ENCODE measurements at regions not wholly inside any gene's neighbourhood (a gene's known extent, or its start where the extent isn't known, plus 50 kb on each side); places are given as distances from the start of the nearest gene placed in this dataset.
"Not testable (repeated sequence)": the region's sequence is repeated elsewhere in the genome, so short reads cannot be mapped to it uniquely, and the experiment has no call there.

DNA sequence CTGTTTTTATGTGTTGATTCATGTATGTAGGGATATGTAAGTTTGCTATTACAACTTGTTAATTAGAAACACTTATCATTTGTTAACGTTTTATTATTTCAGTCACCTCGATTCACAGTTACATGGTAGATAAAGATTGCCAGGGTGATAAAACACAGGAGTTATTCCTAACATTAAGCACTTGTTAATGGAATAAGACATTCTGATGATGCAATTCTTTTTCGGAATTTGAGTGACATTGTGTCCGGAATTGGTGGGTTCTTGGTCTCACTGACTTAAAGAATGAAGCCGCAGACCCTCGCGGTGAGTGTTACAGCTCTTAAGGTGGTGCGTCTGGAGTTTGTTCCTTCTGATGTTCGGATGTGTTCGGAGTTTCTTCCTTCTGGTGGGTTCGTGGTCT is 624.0 kb upstream of the CITED2 start:
- DNase-seq, result not testable (repeated sequence)

DNA sequence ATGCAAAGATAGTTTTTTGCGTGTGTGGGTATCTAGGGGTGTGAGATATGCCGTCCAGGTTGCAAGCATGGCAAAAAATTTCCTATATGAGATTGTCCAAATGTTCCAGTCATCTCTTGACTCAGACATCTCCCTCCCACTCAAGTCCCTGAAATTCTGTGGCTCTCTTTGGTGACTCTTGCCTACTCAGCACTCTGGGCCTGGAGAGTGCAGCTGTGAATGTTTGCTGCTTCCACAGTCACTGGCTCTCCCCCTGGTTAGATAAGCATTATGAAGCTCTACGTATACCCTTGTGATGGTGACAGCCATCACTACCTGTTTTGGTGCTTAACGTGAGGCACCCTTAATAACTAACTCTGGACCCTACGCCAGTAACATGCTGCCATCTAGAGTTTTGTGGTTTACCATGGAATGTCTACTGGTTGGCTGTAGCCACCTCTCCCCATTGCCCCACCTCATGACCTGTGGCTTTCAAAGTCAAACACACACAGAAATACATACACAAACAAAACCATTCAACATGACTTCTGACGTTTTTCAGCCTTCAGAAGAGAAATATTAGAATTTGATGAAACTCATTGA is 621.9 kb upstream of the CITED2 start:
- DNase-seq, result no peak

DNA sequence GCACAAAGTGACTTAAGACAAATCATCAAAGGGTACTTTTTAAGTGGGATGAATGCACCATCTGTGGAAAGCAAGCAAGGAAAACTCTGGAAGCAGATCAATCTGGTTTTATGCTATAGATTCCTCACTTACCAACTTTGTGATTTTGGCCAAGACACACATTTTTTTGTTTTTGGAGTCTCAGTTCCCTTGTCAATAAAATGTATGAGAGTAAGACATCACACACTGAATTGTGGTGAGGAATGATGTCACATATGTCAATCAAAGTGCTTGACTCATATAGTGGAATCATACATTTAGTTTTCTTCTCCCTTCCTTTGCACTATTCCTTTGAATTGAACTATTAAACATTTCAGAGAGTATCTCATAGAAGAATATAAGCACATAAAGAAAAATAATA is 620.5 kb upstream of the CITED2 start:
- no peak for DNase-seq

DNA sequence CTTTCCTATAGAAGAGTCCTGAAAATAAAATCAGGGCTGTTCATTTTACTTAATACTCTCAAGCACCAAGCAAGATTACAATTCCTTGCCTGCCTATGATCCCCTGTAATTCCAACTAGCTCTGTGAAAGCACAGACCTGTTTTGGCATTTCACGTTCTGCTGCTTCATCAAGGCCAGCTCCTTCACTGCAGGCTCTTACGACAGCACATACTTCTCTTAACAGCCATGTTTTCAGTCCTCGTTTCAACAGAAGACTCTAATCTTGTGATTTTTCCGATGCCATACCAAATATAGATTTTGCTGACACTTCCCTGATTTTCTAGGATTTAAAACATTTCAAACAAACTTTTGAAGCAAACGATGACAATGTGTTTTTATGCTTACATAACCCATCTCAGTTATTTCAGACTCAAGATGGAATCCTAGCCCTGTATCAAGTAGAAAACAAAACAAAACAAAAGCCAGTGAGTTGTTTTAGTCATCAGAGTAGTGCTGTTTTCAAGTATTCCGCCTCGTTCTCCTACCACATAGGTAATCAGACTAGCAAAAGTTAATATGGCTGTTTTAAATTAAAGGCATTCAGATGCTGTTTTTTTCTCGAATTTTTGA is 616.5 kb upstream of the CITED2 start:
- no peak for DNase-seq

DNA sequence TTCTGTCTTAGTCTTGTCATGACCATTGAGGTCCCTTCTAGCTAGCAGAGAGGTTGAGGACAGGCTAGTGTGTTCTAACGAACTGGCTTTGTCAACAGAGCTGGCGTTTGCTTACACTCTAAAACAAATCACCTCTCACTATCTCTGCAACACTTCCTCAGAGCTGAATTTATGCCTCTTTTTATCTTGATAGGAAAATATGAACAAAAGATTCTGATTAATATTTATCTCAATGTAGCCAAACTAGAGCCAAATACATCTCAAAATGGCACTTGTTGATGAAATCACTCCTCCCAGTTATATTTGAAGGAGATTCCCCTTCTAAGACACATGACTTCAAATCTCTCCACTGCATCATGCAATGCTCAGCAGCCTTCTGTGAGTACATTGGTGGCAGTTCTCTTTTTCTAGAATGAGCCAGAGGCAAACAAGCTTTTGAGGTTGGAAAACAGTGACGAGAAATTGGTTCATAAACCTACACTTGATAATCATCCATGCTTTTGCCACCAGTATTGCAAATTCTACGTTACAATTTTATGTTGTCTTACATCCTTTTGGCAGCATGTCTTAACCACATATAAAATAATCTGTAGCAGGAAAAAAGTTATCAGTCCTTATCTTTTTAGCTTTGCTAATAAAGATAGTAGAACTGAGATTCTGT is 615.7 kb upstream of the CITED2 start:
- no peak for DNase-seq

DNA sequence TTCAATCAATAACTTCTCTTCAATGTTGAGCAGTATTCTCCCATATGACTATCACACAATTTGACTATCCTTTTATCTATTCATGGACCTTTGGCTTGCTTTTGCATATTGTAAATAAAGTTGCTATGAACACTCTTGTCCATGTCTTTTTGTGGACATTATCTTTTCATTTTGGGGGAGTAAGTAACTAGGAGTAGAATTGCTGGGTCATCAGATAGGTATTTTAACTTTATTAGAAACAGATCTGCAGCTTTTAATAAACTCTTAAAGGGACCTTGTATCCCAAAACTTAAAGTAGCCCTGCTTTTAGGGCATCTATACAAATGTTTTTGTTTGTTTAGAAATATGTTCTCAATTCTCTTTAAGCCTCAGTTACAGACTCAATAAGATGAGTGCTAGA is 614.2 kb upstream of the CITED2 start:
- DNase-seq, result no peak

DNA sequence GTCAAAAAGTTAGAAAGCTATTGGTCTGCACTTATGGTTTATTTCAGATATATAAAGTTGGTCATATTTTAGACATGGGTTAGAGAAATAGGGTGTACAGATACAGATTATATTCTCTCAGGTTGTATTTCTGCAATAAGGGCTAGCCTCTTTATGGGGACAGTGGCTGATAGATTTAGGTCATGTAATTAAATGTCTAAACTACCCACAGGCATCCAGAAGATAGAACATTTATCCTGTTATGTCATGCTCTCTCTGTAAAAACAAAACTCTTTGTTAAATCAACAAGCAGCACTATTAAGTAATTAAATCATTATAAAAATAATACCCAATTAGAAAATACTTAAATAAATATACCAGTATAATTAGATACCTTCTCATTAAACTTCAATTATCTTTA is 612.6 kb upstream of the CITED2 start:
- DNase-seq, result no peak

DNA sequence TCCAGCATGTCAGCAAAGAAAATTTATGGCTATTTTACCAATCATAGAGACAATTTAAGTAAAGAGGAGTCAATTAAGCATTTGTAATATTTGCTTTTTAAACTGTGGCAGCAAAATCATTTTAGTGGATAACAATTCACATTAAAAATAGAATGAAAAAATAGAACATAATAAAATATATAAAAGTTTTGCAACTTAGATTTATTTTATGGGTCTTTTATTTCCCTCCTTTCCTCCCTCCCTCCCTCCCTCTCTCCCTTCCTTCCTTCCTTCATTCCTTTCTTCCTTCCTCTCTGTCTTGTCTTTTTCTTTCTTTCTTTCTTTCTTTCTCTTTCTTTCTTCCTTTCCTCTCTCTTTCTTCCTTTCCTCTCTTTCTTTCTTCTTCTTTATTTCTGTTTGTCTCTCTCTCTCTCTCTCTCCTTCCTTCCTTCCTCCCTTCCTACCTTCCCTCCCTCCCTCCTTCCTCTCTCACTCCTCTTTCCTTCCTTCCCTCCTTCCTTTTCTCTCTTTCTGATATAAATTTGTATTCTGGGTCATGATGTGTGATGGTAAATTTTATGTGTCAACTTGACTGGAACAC is 610.9 kb upstream of the CITED2 start:
- no peak for DNase-seq

DNA sequence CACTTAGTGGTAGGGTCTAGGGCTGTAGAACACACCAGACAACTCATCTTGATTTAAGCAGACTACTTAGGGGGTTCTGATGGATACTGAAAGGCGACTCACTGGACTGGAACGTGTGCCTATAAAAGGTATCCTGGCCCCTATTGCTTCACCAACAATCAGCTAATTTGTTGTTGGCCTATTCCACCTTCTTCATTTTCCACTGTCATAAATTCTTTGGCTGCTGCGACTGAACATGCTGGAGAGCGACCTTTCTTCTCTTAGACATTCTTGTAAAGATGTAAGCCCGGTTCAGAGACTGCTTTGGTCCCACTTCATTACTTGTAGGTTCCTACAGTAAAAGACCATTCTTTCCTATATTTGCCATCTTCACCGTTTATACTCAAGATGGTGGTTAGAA is 609.9 kb upstream of the CITED2 start:
- no peak for DNase-seq

DNA sequence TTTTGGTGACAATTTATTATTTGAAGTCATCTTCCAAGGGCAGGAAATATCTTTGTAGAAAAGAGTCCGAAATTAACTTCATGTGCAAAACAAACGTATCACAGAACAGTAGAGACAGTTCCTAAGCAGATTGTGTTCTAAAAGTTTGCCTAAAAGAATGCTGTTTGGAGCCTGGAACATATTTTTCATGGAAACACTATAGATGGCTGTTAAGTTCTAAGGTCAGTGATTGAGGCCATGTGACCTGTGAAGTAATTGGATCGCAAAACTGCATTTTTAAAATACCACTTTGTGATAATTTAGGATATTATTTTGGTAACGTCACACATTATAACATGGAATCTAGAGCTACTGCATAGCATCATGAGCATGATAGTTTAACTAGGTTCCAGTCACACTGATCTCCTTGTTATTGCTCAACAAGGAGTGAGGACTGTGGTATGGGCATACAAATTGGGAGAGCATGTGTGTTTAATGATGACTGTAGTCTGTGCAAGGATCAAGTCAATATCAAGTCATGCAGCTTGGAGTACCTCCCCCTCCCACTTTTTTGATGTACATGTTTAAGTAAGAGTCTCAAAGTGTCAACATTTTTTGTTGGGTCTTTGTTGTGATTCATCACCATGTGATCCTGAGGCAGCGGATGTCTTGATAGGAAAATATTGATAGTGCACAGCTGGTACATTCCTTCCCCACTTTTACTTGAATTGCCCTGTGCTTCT is 609.3 kb upstream of the CITED2 start:
- DNase-seq, result no peak

DNA sequence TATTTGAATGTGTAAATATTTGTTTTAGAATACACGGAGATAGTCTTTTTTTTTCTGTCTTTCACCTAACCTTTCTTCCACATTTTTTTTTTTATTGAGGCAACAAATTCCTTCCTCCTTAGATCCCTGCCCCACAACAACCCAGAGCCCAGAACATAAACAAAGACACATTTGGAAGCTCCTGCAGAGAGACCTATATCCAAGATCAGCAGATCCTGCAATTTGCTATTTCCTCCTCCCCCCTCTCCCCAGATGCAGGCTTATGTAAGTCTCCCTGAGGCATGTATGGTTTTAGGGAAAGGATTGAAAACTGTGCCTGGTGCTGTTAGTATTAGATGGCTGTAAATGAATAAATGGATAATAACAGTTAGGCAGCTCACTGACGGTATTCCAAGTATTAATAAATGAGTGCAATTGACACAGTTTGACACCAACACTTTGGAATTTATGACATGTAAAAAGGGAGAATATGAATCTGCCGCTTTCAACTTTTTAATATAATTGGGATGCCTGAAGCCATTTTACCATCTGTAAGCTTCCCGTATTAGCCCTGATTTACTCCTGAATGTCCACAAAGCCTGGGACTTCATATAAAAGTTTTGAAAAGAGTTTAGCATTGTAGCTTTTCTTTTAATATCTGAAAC is 608.3 kb upstream of the CITED2 start:
- DNase-seq, result no peak

DNA sequence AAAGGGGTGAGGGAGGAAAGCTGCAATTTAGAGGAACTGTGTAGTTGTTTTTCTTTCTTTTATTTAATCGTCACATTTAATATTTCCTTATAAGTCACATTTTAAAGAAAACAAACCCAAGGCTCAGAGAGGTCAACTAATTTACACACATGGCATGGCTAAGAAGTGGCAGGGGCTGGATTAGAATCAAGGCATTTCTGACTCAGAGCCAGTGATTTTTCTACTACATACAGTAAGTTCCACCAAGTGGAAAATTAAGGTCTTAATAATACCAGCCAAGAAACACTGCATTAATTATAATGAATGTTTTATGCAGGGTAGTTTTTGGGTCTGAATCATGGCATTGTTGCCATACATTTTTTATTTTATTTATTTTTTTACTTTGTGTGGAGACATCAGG is 607.7 kb upstream of the CITED2 start:
- no peak for DNase-seq

DNA sequence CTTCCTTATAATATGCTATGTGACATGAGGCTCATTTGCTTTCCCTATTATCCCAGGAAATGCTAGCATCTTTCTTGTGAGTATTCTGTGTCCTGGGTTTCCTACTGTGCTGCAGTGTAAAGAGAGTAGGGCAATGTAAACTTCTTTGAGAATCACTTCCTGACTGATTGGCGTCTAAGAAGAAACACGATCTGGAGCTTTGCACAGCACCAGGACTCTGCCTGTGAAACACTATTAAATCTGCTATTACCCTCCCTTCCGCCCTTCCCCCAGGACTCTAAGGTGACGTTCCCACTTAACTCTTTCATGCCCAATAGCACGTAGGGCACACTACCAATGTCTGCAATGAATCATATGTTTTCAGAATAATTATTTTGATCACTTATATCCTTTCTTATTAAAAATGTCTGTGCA is 607.3 kb upstream of the CITED2 start:
- peak; percentile 10 to 26 for DNase-seq

DNA sequence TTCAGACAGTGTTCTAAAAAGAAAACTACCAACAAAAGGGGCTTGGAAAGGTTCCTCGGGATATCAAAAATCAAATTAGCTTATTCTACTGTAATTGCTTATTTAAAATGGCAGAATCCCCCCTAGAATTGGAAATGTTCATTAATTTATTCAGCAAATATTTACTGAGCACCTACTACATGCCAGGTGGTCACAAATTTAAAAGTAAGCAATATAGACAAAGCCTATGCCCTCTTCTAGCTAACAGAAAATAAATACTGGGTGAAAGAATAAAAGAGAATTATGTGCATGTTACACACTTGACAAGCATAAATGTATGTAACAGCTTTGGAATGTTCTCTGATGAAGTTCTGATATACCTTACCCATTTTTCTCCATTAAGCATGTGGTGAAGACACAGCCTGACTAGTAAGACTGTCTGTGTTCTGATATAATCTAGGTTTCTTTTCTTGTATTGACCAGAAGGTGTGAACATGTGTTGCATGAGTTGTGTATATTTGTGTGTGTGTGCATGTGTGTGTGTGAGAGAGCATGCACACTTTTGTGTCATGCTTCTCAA is 606.7 kb upstream of the CITED2 start:
- DNase-seq, result no peak

DNA sequence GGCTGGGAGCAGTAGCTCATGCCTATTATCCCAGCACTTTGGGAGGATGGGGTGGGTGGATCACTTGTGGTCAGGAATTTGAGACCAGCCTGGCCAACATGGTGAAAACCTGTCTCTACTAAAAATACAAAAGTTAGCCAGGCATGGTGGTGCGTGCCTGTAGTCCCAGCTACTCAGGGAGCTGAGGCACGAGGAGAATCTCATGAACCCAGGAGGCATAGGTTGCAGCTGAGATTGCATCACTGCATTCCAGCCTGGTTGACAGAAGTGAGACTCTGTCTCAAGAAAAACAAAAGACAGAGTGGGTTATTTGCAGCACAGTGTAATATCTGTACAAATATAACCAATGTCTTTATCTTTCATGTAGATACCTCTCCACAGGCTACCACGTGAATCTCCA is 606.2 kb upstream of the CITED2 start:
- DNase-seq, result not testable (repeated sequence)

DNA sequence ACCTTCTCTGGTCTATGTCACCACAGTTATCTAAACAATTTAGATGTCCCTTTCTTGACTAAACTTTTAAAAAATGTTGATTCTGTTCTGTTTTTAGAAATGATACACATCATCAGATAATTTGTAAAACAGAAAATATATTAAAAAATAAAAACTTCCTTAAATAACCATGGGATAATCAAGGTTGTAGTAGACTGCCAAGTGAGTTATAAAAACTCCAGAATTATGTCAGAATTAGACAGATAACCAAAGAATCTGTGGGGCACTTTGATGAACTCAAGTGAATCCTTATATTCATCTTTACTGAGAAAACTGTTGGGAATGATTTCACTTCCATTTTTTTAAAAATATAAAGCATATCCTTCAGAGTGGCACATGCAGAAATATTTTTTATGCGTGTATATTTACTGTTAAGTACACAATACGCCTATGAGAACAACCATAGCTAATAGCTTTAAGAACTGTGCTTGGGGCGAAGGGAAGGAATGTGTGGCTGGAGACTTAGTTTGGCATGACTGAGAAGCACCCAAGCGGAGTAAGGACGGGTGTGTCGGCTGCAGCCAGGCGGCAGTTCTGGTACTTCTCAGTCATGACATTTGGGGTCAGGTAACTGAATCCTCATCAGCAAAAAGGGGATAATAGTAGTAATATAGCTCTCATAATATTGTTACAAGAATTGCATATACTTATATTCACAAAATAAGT is 604.7 kb upstream of the CITED2 start:
- no peak for DNase-seq

DNA sequence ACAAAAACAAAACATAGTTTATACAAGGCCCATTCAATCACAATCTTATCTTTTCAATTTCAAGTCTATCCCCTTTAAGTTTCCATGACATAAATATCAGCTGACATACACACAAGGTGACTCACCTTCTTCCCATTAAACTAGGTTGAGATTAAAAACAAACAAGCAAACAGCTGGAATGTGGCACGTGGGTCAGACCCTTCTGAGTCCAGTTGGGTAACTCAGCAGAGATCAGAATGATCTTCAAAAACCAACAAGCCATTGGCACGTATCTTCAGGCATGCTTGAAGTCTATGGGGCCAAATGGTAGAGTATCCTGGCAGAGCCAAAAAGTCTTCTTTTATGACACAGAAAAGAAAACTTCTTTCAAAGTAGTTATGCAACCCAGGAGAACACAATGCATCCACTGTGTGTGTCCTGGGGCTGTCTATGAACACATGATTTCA is 603.5 kb upstream of the CITED2 start:
- peak in 1 of 2 experiments; percentile 8 for DNase-seq

DNA sequence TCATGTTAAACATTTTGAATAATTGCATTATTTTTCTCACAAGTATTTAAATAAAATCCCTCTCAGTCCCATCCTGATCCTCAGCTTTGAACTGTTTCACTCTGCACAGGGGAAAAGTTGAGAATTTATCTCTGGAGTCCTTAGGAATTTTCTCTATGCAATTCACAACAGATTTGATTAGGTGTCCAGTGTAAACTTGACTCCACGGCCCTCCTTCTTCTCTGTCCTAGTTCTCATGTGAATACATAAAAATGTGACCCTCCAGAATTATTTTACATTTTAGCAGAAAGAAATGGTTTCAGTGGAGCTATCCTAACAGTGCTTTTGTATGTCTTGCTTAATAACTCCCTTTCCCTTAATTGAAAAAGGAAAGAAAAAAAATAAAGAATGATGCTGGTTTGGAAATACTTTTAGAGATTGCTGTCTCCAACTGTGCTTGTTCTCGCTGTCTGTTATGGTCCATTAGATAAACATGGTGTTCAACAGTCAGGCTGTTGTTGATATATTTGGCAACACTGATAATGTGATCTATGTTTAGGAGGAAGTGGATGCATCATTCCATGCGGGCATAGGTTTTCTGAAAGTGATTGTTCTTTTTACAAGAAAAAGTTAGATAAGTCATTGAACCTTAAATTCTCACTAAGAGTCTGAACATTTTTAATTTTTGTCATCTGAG is 599.4 kb upstream of the CITED2 start:
- DNase-seq, result no peak

DNA sequence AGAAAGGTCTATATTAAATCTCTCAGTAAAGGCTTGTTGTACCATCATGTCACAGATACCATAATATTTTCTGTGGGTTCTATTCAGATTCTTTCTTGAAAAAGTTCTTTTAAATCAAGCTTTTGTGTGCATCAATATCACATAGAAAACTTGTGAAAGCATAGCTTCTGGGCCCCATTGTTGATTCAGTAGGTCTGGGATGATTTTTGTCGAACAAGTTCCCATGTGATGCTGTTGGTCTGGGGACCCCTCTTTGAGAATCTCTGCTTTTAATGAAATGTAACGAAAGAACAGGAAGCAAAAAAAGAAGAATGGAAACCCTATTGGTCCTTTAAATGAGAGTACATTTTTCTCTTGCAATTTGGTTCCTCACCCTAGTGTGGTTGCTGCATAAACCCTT is 597.7 kb upstream of the CITED2 start:
- DNase-seq, result no peak

DNA sequence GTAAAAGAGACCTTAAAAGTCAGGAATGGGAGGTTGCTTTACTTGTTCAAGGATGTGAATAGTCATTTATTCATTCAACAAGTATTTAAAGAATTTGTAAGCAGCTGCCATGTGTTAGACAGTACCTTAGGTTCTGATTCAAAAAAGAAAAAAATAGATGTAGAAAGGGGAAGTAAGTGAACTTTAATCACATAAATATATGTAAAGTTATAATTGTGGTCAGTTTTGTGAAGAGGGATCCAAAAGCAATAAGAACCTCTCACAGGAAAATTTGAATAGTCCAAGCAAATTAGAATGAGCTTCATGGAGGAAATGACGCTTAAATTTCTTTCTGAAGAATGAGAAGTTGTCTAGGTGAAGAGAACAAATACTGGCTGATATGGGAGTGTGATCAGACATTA is 596.1 kb upstream of the CITED2 start:
- DNase-seq, result no peak

DNA sequence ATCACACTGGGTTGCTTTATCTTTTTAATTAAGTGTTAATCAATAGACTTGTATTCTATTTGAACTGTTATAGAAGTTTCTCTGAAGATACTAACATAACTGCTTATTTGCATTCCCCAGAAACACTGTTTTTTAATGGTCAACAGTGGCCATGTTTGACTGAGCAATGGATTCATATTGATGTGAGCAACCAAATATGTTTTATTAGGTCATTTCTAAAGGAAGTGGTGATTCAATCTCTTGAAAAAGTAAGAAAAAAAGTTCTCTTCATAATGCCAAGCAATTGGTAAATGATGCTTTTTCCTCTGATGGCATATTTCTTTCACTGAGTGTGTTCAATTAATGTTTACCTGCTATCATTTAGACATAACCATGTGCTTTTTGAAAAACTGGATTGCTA is 593.0 kb upstream of the CITED2 start:
- no peak for DNase-seq

DNA sequence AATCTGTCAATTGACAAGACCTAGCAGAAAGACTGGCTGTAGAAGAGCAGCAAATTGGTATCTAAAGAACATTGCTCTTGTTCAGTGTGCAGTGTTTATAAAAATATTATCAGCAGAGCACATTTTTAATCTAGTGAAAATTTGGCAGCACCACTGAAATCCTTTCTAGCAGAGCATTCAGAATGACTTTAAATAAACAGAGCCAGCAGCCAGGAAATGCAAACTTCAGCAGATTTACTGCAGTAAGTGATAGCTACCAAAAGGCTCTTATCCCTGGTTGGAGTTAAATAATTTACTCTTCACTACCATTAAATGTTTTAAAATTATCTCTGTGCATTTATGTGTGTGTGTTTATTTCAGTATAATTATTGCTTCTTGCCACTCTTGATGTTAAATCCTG is 590.9 kb upstream of the CITED2 start:
- DNase-seq, result no peak

All from SHP77 (cell line).